Sigmoid colon (tissue), 4 donors: ENCODE measurements at regions not wholly inside any gene's neighbourhood (a gene's known extent, or its start where the extent isn't known, plus 50 kb on each side); places are given as distances from the start of the nearest gene placed in this dataset.

Source experiments
- CTCF ChIP-seq, 4 experiments: fragments of 450-650 bp in 3 of 4; fragments of 200-600 bp in 1 of 4; IDR thresholded peaks; one replicate each; pipeline ENCODE4 v1.5.1; 2016 to 2019; ENCODE audit warnings: antibody characterized with exemption in 4 of 4, mild to moderate bottlenecking in 3 of 4, moderate library complexity in 2 of 4
- EP300 ChIP-seq, 4 donors: sonication (generic); formaldehyde crosslinking; IDR thresholded peaks; one replicate each; pipeline ENCODE4 v1.6.1; 2017; ENCODE audit warnings: antibody characterized with exemption in 4 of 4
- POLR2A ChIP-seq, 2 donors: fragments of 450-650 bp; IDR thresholded peaks; one replicate each; pipeline ENCODE4 v1.6.1; 2016; ENCODE audit warnings: antibody characterized with exemption in 2 of 2, mild to moderate bottlenecking in 2 of 2, moderate library complexity in 2 of 2
- POLR2AphosphoS5 ChIP-seq, 4 donors: sonication (generic); formaldehyde crosslinking; IDR thresholded peaks; one replicate each; pipeline ENCODE4 v1.6.1; 2017; ENCODE audit warnings: antibody characterized with exemption in 4 of 4

GRCh38 chr5:115072266-115073064 is 97.2 kb downstream of the TRIM36 start:
- TF ChIP-seq CTCF (IDR thresholded peaks at IDR 0.05) (no peak), POLR2AphosphoS5 (IDR thresholded peaks at IDR 0.05) (no peak), POLR2A (IDR thresholded peaks at IDR 0.05) (no peak), EP300 (IDR thresholded peaks at IDR 0.05) (no peak)
